ENCODE measurements at regions not wholly inside any gene's neighbourhood (a gene's known extent, or its start where the extent isn't known, plus 50 kb on each side); places are given as distances from the start of the nearest gene placed in this dataset.

DNA sequence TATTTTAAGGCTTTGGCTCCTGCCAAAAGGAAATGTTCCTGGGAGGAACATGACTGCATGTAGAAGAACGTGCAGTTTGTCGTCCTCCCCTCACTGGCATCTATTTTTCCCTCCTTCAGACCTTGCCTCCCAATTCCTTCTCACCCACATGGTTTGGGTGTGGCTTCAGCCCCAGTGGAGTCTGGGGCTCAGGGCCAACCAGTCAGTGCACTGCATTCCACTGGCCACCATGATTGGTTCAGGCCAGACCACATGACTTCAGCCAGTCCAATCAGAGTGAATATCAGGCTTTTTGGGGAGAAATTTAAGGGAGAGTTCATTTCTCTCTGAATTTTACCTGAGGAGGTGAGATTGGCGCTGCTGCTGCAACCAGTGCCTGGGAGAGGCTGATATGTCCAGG, 171.6 kb downstream of the ZIC5 start:
- no peak for TF ChIP-seq EZH2phosphoT487 (IDR thresholded peaks at IDR 0.05; ENCODE audit: low read depth)
- TF ChIP-seq, protein P1, sequence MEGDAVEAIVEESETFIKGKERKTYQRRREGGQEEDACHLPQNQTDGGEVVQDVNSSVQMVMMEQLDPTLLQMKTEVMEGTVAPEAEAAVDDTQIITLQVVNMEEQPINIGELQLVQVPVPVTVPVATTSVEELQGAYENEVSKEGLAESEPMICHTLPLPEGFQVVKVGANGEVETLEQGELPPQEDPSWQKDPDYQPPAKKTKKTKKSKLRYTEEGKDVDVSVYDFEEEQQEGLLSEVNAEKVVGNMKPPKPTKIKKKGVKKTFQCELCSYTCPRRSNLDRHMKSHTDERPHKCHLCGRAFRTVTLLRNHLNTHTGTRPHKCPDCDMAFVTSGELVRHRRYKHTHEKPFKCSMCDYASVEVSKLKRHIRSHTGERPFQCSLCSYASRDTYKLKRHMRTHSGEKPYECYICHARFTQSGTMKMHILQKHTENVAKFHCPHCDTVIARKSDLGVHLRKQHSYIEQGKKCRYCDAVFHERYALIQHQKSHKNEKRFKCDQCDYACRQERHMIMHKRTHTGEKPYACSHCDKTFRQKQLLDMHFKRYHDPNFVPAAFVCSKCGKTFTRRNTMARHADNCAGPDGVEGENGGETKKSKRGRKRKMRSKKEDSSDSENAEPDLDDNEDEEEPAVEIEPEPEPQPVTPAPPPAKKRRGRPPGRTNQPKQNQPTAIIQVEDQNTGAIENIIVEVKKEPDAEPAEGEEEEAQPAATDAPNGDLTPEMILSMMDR (IDR thresholded peaks at IDR 0.05; ENCODE audit: low read depth, low read length), result no peak
- H3K36me3 ChIP-seq (replicated peaks; ENCODE audit: low read depth, low read length), result no peaks in the 10 kb centered on the region
- H3K27me3 ChIP-seq (ENCODE audit: low read depth, low read length), result no peaks in the 10 kb centered on the region

GRCh38 chr13:99798756-99799155, 172.8 kb downstream of the ZIC5 start:
- H4K20me1 ChIP-seq (ENCODE audit: insufficient read depth, low read length), result peaks cover 21% of the 10 kb centered on the region
- H3K4me3 ChIP-seq (ENCODE audit: low read length), result no peak overlapping the region

More for the DNA sequence above, 171.6 kb downstream of the ZIC5 start:
- H2AFZ ChIP-seq (ENCODE audit: low read depth, low read length), result no peak overlapping the region
- peaks cover 21% of the 10 kb centered on the region for H4K20me1 ChIP-seq (ENCODE audit: insufficient read depth, low read length)
- no peak overlapping the region for H3K4me2 ChIP-seq (ENCODE audit: low read length)
- no peak overlapping the region for H3K9ac ChIP-seq (ENCODE audit: low read length)
- H3K4me3 ChIP-seq (ENCODE audit: low read length), result no peak overlapping the region
- H3K9me3 ChIP-seq (ENCODE audit: insufficient read depth, low read length), result no peaks in the 10 kb centered on the region
- no peak overlapping the region for H3K27ac ChIP-seq (ENCODE audit: low read length)
- H3K4me1 ChIP-seq (ENCODE audit: low read length), result no peaks in the 10 kb centered on the region
- H3K79me2 ChIP-seq (ENCODE audit: low read length), result no peaks in the 10 kb centered on the region

GRCh38 chr13:99797691-99798090, 173.9 kb downstream of the ZIC5 start:
- no peak overlapping the region for H3K4me3 ChIP-seq (ENCODE audit: low read length)
- no peaks in the 10 kb centered on the region for H3K9me3 ChIP-seq (ENCODE audit: insufficient read depth, low read length)
- no peaks in the 10 kb centered on the region for H3K27me3 ChIP-seq (ENCODE audit: low read depth, low read length)
- H3K9ac ChIP-seq (ENCODE audit: low read length), result no peak overlapping the region
- H3K79me2 ChIP-seq (ENCODE audit: low read length), result no peaks in the 10 kb centered on the region
- H3K36me3 ChIP-seq (replicated peaks; ENCODE audit: low read depth, low read length), result no peaks in the 10 kb centered on the region
- H3K4me2 ChIP-seq (ENCODE audit: low read length), result no peak overlapping the region
- H3K4me1 ChIP-seq (ENCODE audit: low read length), result no peaks in the 10 kb centered on the region
- H3K27ac ChIP-seq (ENCODE audit: low read length), result no peak overlapping the region
- TF ChIP-seq, protein P1 (IDR thresholded peaks at IDR 0.05; ENCODE audit: low read depth, low read length), result no peak
- no peak for TF ChIP-seq EZH2phosphoT487 (IDR thresholded peaks at IDR 0.05; ENCODE audit: low read depth)
- H4K20me1 ChIP-seq (ENCODE audit: insufficient read depth, low read length), result peaks cover 21% of the 10 kb centered on the region
- no peak overlapping the region for H2AFZ ChIP-seq (ENCODE audit: low read depth, low read length)

More at GRCh38 chr13:99798756-99799155, 172.8 kb downstream of the ZIC5 start:
- H3K9me3 ChIP-seq (ENCODE audit: insufficient read depth, low read length), result no peaks in the 10 kb centered on the region
- no peaks in the 10 kb centered on the region for H3K27me3 ChIP-seq (ENCODE audit: low read depth, low read length)
- no peak overlapping the region for H3K9ac ChIP-seq (ENCODE audit: low read length)
- no peaks in the 10 kb centered on the region for H3K36me3 ChIP-seq (replicated peaks; ENCODE audit: low read depth, low read length)
- no peaks in the 10 kb centered on the region for H3K4me1 ChIP-seq (ENCODE audit: low read length)
- TF ChIP-seq EZH2phosphoT487 (IDR thresholded peaks at IDR 0.05; ENCODE audit: low read depth), result no peak
- TF ChIP-seq, protein P1 (IDR thresholded peaks at IDR 0.05; ENCODE audit: low read depth, low read length), result no peak
- no peak overlapping the region for H3K4me2 ChIP-seq (ENCODE audit: low read length)
- no peak overlapping the region for H3K27ac ChIP-seq (ENCODE audit: low read length)
- H2AFZ ChIP-seq (ENCODE audit: low read depth, low read length), result no peak overlapping the region
- H3K79me2 ChIP-seq (ENCODE audit: low read length), result no peaks in the 10 kb centered on the region

DNA sequence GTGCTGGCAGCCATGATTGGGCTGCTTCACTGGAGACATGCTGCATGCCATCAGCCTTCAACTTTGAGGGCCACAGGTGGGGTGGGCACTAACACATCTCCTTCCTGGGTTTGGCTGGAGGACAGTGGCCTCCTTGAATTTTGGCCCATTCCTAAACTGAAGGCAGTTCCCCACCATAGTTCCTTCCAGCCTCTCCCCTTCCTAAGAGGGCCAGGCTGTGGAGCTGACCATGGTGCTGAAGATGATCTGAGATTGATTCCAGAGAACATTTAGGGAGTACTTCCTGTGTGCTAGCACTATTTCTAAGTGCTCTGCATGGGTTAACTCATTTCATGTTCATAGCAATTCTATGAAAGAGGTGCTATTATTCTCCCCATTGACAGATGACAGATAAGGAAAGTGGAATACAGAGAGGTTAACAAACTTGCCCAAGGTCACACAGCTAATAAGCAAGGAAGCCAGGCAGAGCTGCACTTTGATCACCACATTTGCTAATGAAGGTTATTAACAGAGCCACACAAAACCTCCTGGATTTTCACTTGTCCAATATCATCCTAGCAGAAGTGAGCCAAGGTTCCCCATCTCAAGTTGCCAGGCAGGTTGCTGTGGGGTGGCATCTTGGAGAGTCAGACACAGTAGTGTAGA, 175.3 kb downstream of the ZIC5 start:
- H3K9ac ChIP-seq (ENCODE audit: low read length), result no peak overlapping the region
- H2AFZ ChIP-seq (ENCODE audit: low read depth, low read length), result no peak overlapping the region
- H3K36me3 ChIP-seq (replicated peaks; ENCODE audit: low read depth, low read length), result no peaks in the 10 kb centered on the region
- no peak for TF ChIP-seq EZH2phosphoT487 (IDR thresholded peaks at IDR 0.05; ENCODE audit: low read depth)
- TF ChIP-seq, protein P1 (IDR thresholded peaks at IDR 0.05; ENCODE audit: low read depth, low read length), result no peak
- no peak overlapping the region for H3K27ac ChIP-seq (ENCODE audit: low read length)
- no peaks in the 10 kb centered on the region for H3K4me1 ChIP-seq (ENCODE audit: low read length)
- H3K4me3 ChIP-seq (ENCODE audit: low read length), result no peak overlapping the region
- peaks cover 21% of the 10 kb centered on the region for H4K20me1 ChIP-seq (ENCODE audit: insufficient read depth, low read length)
- H3K4me2 ChIP-seq (ENCODE audit: low read length), result no peak overlapping the region
- no peaks in the 10 kb centered on the region for H3K27me3 ChIP-seq (ENCODE audit: low read depth, low read length)
- H3K9me3 ChIP-seq (ENCODE audit: insufficient read depth, low read length), result no peaks in the 10 kb centered on the region
- H3K79me2 ChIP-seq (ENCODE audit: low read length), result no peaks in the 10 kb centered on the region
